ENCODE measurements at regions not wholly inside any gene's neighbourhood (a gene's known extent, or its start where the extent isn't known, plus 50 kb on each side); places are given as distances from the start of the nearest gene placed in this dataset.
"Not testable (repeated sequence)": the region's sequence is repeated elsewhere in the genome, so short reads cannot be mapped to it uniquely, and the experiment has no call there.

DNA sequence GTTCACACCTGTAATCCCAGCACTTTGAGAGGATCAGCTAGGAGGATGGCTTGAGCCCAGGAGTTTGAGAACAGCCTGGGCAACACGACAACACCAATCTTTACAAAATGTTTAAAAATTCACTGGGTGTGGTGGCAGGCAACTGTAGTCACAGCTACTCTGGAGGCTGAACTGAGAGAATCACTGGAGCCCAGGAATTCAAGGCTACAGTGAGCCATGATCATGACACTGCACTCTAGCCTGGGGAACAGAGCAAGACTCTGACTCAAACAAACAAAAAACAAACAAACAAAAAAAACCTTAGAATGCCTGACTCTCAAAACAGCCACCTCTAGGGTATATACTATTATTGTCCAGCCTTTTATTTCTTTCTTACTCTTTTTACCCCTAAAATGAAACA is 56.5 kb upstream of the PAPSS2 start:
- no peak for DNase-seq

DNA sequence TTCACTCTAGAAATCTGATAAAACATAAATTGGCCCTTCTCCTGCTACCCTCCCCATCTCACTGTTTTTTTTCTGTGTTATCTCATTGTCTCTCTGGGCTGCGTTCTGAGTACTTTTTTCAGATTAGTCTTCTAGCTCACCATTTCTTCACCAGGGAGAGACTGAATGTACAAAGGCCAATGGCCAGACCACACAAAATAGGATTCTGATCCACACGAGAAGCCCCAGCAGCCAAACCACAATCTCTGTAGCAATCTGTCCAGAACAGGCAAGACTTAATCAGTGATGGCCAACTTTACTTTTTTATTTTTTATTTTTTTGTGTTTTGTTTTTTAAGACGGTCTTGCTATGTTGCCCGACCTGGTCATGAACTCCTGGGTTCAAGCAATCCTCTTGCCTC is 55.9 kb upstream of the PAPSS2 start:
- DNase-seq: no peak

GRCh38 chr10:87605628-87606251 is 53.9 kb upstream of the PAPSS2 start:
- peak in 17 of 58 donors; percentile 1 to 43 (median 7) for DNase-seq

DNA sequence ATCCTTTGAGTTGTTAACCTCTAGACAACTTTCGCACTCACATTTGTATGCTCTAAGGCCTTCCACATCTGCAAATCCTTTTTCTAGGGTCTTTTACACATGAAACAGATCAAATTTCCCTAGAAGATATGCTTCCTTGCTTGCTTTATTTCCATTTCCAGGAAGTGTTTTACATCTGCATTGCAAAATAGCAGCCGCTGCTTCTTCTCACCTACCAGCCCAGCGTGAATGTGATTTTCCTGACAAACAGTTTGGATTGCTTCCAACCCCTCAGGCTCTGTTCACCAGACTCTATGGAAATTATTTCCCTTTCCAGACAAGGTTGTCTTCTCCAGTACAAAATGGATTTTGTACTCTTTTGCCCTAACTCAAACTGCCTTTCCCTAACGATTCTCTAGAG is 50.9 kb upstream of the PAPSS2 start:
- DNase-seq: no peak

DNA sequence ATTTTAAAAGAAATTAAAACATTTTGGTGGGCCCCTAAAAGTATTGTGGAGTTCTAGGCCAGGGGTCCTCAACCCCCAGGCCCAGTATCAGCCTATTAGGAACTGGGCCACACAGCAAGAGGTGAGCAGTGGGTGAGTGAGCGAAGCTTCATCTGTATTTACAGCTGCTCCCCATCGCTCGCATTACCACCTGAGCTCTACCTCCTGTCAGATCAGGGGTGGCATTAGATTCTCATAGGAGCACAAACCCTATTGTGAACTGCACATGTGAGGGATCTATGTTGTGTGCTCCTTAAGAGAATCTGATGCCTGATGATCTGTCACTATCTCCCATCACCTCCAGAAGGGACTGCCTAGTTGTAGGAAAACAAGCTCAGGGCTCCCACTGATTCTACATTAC is 50.1 kb upstream of the PAPSS2 start:
- not testable (repeated sequence) for DNase-seq
